Heart left ventricle (tissue), 13 donors: ENCODE measurements at regions not wholly inside any gene's neighbourhood (a gene's known extent, or its start where the extent isn't known, plus 50 kb on each side); places are given as distances from the start of the nearest gene placed in this dataset.

Experiments used
- CTCF ChIP-seq, 12 donors: fragments of 200-600 bp; sonication (generic) in 4 of 12; IDR thresholded peaks; one replicate each; pipeline versions ENCODE4 v1.5.0 to v1.8.0; 2018 to 2022; ENCODE audit warnings: antibody characterized with exemption in 12 of 12, mild to moderate bottlenecking in 5 of 12
- POLR2A ChIP-seq, 2 donors: fragments of 450-650 bp; IDR thresholded peaks; one replicate each; pipeline ENCODE4 v1.6.1; 2017; ENCODE audit warnings: antibody characterized with exemption in 2 of 2, mild to moderate bottlenecking in 2 of 2, moderate library complexity in 2 of 2
- donor health status: ischemic (EF 13 %, LVEDD 7.1; RV severe dilation, severe dysfunction).
- donor health status: DM: no; HTN: yes; CAD: no.
- donor health status: DM: no; HTN: no; CAD: no.
- donor health status: ischemic (EF 25% LVEDD 6.9; RV normal size, moderate dysfunction).
- donor health status: ischemic (EF 25% LVEDD 5.7; RV mildly dilated, moderate dysfunction).
- donor health status: ischemic (EF 35%, LVEDD 5.7; RV mildly dilated, moderate dysfunction).
- donor health status: nonischemic (EF 11% LVEDD 7.7; RV severe dilation, severe dysfunction).
- donor health status: DM: yes; HTN: yes; CAD: no.
- donor health status: PGD.
- donor health status: ischemic (EF 29% LVEDD 5.4; RV normal size, mild dysfunction).
- donor health status: nonischemic (EF 23%, LVEDD 6.1; RV moderate dilation, normal function).

GRCh38 chr13:100754459-100754858 lies 79.9 kb upstream of the TMTC4 start:
- TF ChIP-seq CTCF (IDR thresholded peaks at IDR 0.05), result no peak
- no peak for TF ChIP-seq POLR2A (IDR thresholded peaks at IDR 0.05)
